SK-N-SH (cell line): ENCODE measurements at regions not wholly inside any gene's neighbourhood (a gene's known extent, or its start where the extent isn't known, plus 50 kb on each side); places are given as distances from the start of the nearest gene placed in this dataset.

Experiments
- CTCF ChIA-PET: fragments of 300-600, 350-600 bp; formaldehyde crosslinking; extraction: SDS; loops from one replicate; lab custom pipeline; 2021; lab: Yijun Ruan, JAX
- POLR2A ChIA-PET: fragments of 350-600 bp; sonication (Branson Sonifier 250); formaldehyde crosslinking; extraction: SDS; loops from one replicate; lab custom pipeline; 2020; ENCODE audit warnings: antibody characterized with exemption, inconsistent platforms; lab: Yijun Ruan, JAX
- DNase-seq: peaks from one replicate; pipeline ENCODE4 v3.0.0; 2012
- H2AFZ ChIP-seq: fragments of 200-600 bp; sonication (generic); 2 replicates; pipeline ENCODE4 v1.8.1; 2016; ENCODE audit warnings: antibody characterized with exemption, mild to moderate bottlenecking, low read depth
- H3F3A ChIP-seq: fragments of 200-600 bp; sonication (generic); replicated peaks from 2 replicates; pipeline ENCODE3; 2016; ENCODE audit warnings: antibody characterized with exemption, mild to moderate bottlenecking; ENCODE audit not compliant: insufficient read depth
- H3K27ac ChIP-seq, 2 experiments: fragments of 200-500 bp in 1 of 2; fragments of 200-600 bp in 1 of 2; sonication (Bioruptor generic) in 1 of 2; sonication (generic), shearing (Covaris generic) in 1 of 2; 2 replicates each; pipeline versions ENCODE4 v1.5.1 to v1.6.1; 2014 to 2016; ENCODE audit warnings: low read depth in 2 of 2, inconsistent platforms in 1 of 2, low read length in 1 of 2, mild to moderate bottlenecking in 1 of 2, mixed read lengths in 1 of 2
- H3K27me3 ChIP-seq: fragments of 200-600 bp; sonication (generic), shearing (Covaris generic); 2 replicates; pipeline ENCODE4 v1.6.1; 2016; ENCODE audit warnings: mixed run types; ENCODE audit not compliant: insufficient read depth
- H3K36me3 ChIP-seq, 2 experiments: fragments of 200-500 bp in 1 of 2; fragments of 200-600 bp in 1 of 2; sonication (Bioruptor generic) in 1 of 2; sonication (generic) in 1 of 2; replicated peaks in 1 of 2; 2 replicates each; pipeline versions ENCODE3 to v1.5.1; 2014 to 2016; ENCODE audit warnings: low read length in 1 of 2, mild to moderate bottlenecking in 1 of 2; ENCODE audit not compliant: insufficient read depth in 2 of 2, control insufficient read depth in 1 of 2
- H3K4me1 ChIP-seq, 2 experiments: fragments of 200-500 bp in 1 of 2; fragments of 200-600 bp in 1 of 2; sonication (Bioruptor generic) in 1 of 2; sonication (generic), shearing (Covaris generic) in 1 of 2; 2 replicates each; pipeline versions ENCODE4 v1.5.1 to v1.6.1; 2014 to 2016; ENCODE audit warnings: low read depth in 1 of 2, low read length in 1 of 2, mixed run types in 1 of 2; ENCODE audit not compliant: insufficient read depth in 2 of 2, control insufficient read depth in 1 of 2
- H3K4me2 ChIP-seq: fragments of 200-600 bp; sonication (generic), shearing (Covaris generic); 2 replicates; pipeline ENCODE4 v1.6.1; 2017; ENCODE audit warnings: mixed run types
- H3K4me3 ChIP-seq, 2 experiments: fragments of 200-500 bp in 1 of 2; fragments of 200-600 bp in 1 of 2; sonication (Bioruptor generic) in 1 of 2; sonication (generic), shearing (Covaris generic) in 1 of 2; 2 replicates each; pipeline versions ENCODE4 v1.5.1 to v1.8.1; 2014 to 2016; ENCODE audit warnings: low read depth in 2 of 2, inconsistent platforms in 1 of 2, low read length in 1 of 2, mild to moderate bottlenecking in 1 of 2, mixed read lengths in 1 of 2, moderate library complexity in 1 of 2
- H3K79me2 ChIP-seq: fragments of 200-600 bp; sonication (generic); 2 replicates; pipeline ENCODE4 v1.8.1; 2017; ENCODE audit warnings: mild to moderate bottlenecking; ENCODE audit not compliant: insufficient read depth
- H3K9ac ChIP-seq: fragments of 200-600 bp; sonication (generic); 2 replicates; pipeline ENCODE4 v1.6.1; 2017; ENCODE audit warnings: mixed run types
- H3K9me2 ChIP-seq: fragments of 200-600 bp; sonication (generic); 2 replicates; pipeline ENCODE4 v1.6.1; 2017; ENCODE audit warnings: mixed run types
- H3K9me3 ChIP-seq: fragments of 200-600 bp; sonication (generic); 2 replicates; pipeline ENCODE4 v1.6.1; 2017; ENCODE audit warnings: mixed run types, mild to moderate bottlenecking, moderate library complexity
- H4K20me1 ChIP-seq: fragments of 200-600 bp; sonication (generic); 2 replicates; pipeline ENCODE4 v1.6.1; 2017; ENCODE audit warnings: mild to moderate bottlenecking, mixed run types; ENCODE audit not compliant: insufficient read depth
- FOXJ3 ChIP-seq: sonication (generic); formaldehyde crosslinking; IDR thresholded peaks from 2 replicates; pipeline ENCODE4 v1.5.1; 2020; ENCODE audit warnings: mild to moderate bottlenecking, missing genetic modification reagents
- JUND ChIP-seq: IDR thresholded peaks from 2 replicates; pipeline ENCODE4 v1.4.0; 2012
- POLR2AphosphoS5 ChIP-seq: IDR thresholded peaks from 2 replicates; pipeline ENCODE4 v1.6.1; 2012; ENCODE audit warnings: low read depth, low read length
- RAD21 ChIP-seq: IDR thresholded peaks from 2 replicates; pipeline ENCODE4 v1.6.1; 2012; ENCODE audit warnings: mild to moderate bottlenecking, low read length
- TAF1 ChIP-seq: IDR thresholded peaks from 2 replicates; pipeline ENCODE4 v1.6.1; 2012; ENCODE audit warnings: low read depth, mild to moderate bottlenecking, low read length, moderate library complexity, borderline replicate concordance
- TCF12 ChIP-seq: IDR thresholded peaks from 2 replicates; pipeline ENCODE4 v1.4.0; 2012
- WGBS: methylation state at CpG from one replicate; pipeline ENCODE4 v1.1.6; 2017; ENCODE audit warnings: low lambda C conversion rate; 5-methylcytosine and 5-hydroxymethylcytosine counted together
- TF ChIP-seq, protein P1 (sequence below): IDR thresholded peaks from 2 replicates; pipeline ENCODE4; 2012
- TF ChIP-seq, protein P2 (sequence below): IDR thresholded peaks from 2 replicates; pipeline ENCODE4 v1.4.0; 2012; ENCODE audit warnings: low read depth, borderline replicate concordance
- TF ChIP-seq, protein P3 (sequence below): IDR thresholded peaks from 2 replicates; pipeline ENCODE4 v1.6.1; 2012; ENCODE audit warnings: mild to moderate bottlenecking, low read depth, low read length, moderate library complexity

DNA sequence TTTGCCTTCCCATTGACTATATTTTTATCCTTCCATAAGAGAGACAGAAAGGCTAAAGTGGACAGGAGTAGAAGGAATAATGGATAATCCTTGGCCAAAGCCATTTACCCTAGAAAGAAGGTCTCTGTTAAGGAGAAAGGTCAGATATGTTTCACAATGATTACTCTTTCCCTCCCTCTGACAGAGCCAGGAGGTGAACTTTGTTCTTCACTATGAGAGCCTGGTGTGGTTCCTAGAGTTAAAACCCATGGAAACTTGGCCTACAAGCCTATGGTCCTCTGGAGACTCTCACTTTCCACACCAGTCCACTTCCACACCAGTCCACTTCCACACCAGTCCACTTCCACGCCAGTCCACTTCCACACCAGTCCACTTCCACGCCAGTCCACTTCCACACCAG, 479.9 kb upstream of the ZP4 start:
- Histone ChIP-seq H3F3A (no peaks in the 10 kb centered on the region), H3K9me2 (no peaks in the 10 kb centered on the region), H4K20me1 (no peaks in the 10 kb centered on the region), H3K4me1 (no peaks in the 10 kb centered on the region), H3K27ac (no peak overlapping the region), H3K9me3 (no peaks in the 10 kb centered on the region), H3K36me3 (no peaks in the 10 kb centered on the region), H2AFZ (no peak overlapping the region), H3K4me2 (no peak overlapping the region), H3K4me3 (no peak overlapping the region; a peak in 1 of 4 replicates), H3K9ac (no peak overlapping the region), H3K27me3 (no peaks in the 10 kb centered on the region), H3K79me2 (no peaks in the 10 kb centered on the region)
- POLR2A ChIA-PET, result no interaction called here
- 25% methylated on average over 2 of the region's 2 CpGs for WGBS
- CTCF ChIA-PET, result no interaction called here
- no peak for DNase-seq
- TF ChIP-seq JUND (no peak), FOXJ3 (no peak), RAD21 (no peak), POLR2AphosphoS5 (no peak)
- TF ChIP-seq, protein P1, sequence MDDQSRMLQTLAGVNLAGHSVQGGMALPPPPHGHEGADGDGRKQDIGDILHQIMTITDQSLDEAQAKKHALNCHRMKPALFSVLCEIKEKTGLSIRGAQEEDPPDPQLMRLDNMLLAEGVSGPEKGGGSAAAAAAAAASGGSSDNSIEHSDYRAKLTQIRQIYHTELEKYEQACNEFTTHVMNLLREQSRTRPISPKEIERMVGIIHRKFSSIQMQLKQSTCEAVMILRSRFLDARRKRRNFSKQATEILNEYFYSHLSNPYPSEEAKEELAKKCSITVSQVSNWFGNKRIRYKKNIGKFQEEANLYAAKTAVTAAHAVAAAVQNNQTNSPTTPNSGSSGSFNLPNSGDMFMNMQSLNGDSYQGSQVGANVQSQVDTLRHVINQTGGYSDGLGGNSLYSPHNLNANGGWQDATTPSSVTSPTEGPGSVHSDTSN, result no peak
- TF ChIP-seq, protein P2, sequence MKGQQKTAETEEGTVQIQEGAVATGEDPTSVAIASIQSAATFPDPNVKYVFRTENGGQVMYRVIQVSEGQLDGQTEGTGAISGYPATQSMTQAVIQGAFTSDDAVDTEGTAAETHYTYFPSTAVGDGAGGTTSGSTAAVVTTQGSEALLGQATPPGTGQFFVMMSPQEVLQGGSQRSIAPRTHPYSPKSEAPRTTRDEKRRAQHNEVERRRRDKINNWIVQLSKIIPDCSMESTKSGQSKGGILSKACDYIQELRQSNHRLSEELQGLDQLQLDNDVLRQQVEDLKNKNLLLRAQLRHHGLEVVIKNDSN, result no peak

DNA sequence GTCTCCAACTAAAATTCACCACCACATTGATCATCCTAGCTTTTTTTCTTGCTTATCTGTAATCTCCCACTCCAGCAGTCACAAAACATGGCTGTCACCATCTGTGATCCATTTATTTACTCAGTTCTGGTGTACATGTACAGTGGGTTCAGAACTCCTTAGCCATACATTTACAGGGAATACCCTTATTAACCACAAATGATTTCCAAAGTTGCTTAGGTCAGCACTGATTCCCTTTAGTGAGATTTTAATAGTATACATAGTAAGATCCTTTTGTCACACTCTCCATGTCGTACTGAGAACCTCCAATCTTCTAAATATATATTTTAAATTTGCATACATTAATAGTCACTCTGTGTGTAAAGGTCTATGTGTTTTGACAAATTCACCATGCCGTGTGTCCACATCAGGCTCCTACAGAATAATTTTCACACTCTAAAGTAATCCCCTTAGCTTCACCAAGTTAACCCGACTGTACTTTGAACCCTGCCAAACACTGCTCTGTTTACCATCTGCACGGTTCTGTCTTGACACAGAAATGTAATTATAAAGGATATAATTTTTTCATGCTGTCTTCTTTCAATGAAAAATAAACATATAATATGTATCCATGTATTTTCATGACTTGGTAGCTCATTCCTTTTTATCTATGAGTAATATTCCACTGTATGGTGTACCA, 473.6 kb upstream of the ZP4 start:
- Histone ChIP-seq H3K4me2 (no peak overlapping the region), H3F3A (no peaks in the 10 kb centered on the region), H3K36me3 (no peaks in the 10 kb centered on the region), H3K27me3 (no peaks in the 10 kb centered on the region), H3K4me3 (no peak overlapping the region), H3K4me1 (no peaks in the 10 kb centered on the region), H3K9me2 (no peaks in the 10 kb centered on the region), H4K20me1 (no peaks in the 10 kb centered on the region), H3K9ac (no peak overlapping the region), H3K27ac (no peak overlapping the region), H2AFZ (no peak overlapping the region), H3K9me3 (no peaks in the 10 kb centered on the region), H3K79me2 (no peaks in the 10 kb centered on the region)
- no peak for DNase-seq
- CTCF ChIA-PET, result interaction anchor here (0.8 kb wide), 1 partner anchor 13 kb away, joined by 3 read pairs; no protein-coding TSS in a partner anchor
- TF ChIP-seq JUND, result no peak
- no peak for TF ChIP-seq TCF12
- TF ChIP-seq TAF1, result no peak
- TF ChIP-seq, protein P3, sequence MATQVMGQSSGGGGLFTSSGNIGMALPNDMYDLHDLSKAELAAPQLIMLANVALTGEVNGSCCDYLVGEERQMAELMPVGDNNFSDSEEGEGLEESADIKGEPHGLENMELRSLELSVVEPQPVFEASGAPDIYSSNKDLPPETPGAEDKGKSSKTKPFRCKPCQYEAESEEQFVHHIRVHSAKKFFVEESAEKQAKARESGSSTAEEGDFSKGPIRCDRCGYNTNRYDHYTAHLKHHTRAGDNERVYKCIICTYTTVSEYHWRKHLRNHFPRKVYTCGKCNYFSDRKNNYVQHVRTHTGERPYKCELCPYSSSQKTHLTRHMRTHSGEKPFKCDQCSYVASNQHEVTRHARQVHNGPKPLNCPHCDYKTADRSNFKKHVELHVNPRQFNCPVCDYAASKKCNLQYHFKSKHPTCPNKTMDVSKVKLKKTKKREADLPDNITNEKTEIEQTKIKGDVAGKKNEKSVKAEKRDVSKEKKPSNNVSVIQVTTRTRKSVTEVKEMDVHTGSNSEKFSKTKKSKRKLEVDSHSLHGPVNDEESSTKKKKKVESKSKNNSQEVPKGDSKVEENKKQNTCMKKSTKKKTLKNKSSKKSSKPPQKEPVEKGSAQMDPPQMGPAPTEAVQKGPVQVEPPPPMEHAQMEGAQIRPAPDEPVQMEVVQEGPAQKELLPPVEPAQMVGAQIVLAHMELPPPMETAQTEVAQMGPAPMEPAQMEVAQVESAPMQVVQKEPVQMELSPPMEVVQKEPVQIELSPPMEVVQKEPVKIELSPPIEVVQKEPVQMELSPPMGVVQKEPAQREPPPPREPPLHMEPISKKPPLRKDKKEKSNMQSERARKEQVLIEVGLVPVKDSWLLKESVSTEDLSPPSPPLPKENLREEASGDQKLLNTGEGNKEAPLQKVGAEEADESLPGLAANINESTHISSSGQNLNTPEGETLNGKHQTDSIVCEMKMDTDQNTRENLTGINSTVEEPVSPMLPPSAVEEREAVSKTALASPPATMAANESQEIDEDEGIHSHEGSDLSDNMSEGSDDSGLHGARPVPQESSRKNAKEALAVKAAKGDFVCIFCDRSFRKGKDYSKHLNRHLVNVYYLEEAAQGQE, result no peak
- 42% methylated on average over 4 of the region's 4 CpGs for WGBS
- POLR2A ChIA-PET, result no interaction called here
